Breast epithelium (tissue), 3 donors: ENCODE measurements at regions not wholly inside any gene's neighbourhood (a gene's known extent, or its start where the extent isn't known, plus 50 kb on each side); places are given as distances from the start of the nearest gene placed in this dataset.

ENCODE experiments used
- CTCF ChIP-seq, 3 donors: fragments of 450-650 bp; IDR thresholded peaks; one replicate each; pipeline ENCODE4 v1.5.1; 2016 to 2017; ENCODE audit warnings: antibody characterized with exemption in 3 of 3, mild to moderate bottlenecking in 3 of 3, moderate library complexity in 3 of 3
- POLR2A ChIP-seq: fragments of 450-650 bp; IDR thresholded peaks from one replicate; pipeline ENCODE4 v1.6.1; 2016; ENCODE audit warnings: antibody characterized with exemption, mild to moderate bottlenecking, moderate library complexity

DNA sequence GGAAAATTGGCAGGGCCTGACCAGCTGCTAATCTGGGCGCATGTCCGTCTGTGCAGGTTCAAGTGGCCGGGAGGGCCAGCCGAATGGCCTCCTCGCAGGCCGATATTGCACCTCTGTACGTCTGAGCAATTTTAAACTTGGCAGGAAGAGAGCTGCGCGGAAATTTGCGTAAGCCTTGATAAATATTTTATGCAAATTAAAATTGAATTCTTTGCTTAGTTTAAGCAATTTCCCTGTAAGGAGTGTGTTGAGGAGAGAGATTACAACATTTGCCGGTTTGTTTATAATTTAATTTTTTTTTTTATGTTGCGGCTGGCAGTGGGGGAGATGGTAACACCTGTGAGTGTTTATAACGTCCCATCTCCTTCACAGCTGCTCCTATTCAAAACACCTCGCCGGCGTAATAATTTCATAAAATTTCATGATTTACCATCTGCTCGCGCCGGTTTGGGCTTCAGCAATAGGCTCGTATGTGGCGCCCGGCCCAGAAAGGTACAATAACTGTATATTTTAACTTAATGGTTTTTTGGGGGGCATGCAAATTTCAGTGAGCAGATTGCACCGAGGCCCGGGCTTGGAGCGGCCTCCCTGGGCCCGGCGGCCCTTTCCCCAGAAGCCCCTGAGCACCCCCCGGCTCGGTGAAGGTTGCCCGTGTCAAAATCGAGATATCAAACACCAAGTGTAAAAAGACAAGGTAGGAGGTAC is 269.4 kb upstream of the MVB12B start:
- TF ChIP-seq CTCF (IDR thresholded peaks at IDR 0.05) = no peak
- no peak for TF ChIP-seq POLR2A
